Central memory CD8-positive, alpha-beta T cell (primary cell): ENCODE measurements at regions not wholly inside any gene's neighbourhood (a gene's known extent, or its start where the extent isn't known, plus 50 kb on each side); places are given as distances from the start of the nearest gene placed in this dataset.

Experiments
- ATAC-seq: fragments of 150-1000 bp; cut with Tn5 transposase; replicated peaks from 2 replicates; pipeline ENCODE4 v1.10.0; 2022; ENCODE audit warnings: mild to moderate bottlenecking, moderate FRiP score, moderate number of reproducible peaks; ENCODE audit not compliant: poor library complexity, severe bottlenecking; ENCODE audit errors: extremely low read depth
- DNase-seq, 2 donors: peaks; one replicate each; pipeline ENCODE4 v3.0.0; 2021; ENCODE audit warnings: low spot score in 2 of 2
- H3K27ac Mint-ChIP-seq: one replicate; pipeline ENCODE4 v1.8.0; 2022; ENCODE audit warnings: low read depth, mild to moderate bottlenecking, moderate library complexity, mixed read lengths
- H3K27me3 Mint-ChIP-seq: one replicate; pipeline ENCODE4 v1.8.0; 2022; ENCODE audit warnings: mixed read lengths
- H3K36me3 Mint-ChIP-seq: one replicate; pipeline ENCODE4 v1.8.0; 2022; ENCODE audit warnings: mild to moderate bottlenecking, moderate library complexity, mixed read lengths; ENCODE audit not compliant: insufficient read depth
- H3K4me1 Mint-ChIP-seq: one replicate; pipeline ENCODE4 v1.8.0; 2022; ENCODE audit warnings: mixed read lengths
- H3K4me3 Mint-ChIP-seq: one replicate; pipeline ENCODE4 v1.8.0; 2022; ENCODE audit warnings: mild to moderate bottlenecking, moderate library complexity, mixed read lengths
- H3K9me3 Mint-ChIP-seq: one replicate; pipeline ENCODE4 v1.8.0; 2022; ENCODE audit warnings: mixed read lengths

DNA sequence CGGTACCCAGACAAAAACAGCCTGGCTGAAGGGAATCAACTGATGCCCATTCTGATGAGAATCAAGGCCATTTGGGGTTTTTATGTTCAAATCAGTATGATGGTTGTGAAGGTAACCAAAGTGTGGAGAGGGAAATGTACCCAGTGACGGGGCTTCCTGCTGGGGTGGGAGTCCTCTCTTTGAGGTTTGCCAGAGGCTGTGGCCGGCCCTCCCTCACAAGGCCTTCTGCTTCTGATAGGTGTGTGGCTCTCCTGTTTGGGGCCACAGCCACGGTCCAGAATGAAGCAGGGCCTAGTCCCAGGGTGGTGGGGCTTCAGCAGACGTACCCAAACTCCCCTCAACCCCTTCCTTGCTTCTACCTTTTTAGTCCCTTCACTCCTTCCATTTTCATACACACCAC lies 86.7 kb upstream of the NAA20 start:
- no peak for DNase-seq
- Mint-ChIP-seq H3K9me3 (no peaks in the 10 kb centered on the region), H3K4me1 (no peaks in the 10 kb centered on the region), H3K4me3 (no peak overlapping the region), H3K36me3 (no peaks in the 10 kb centered on the region), H3K27ac (no peak overlapping the region), H3K27me3 (peaks cover 52% of the 10 kb centered on the region)
- no peak for ATAC-seq

DNA sequence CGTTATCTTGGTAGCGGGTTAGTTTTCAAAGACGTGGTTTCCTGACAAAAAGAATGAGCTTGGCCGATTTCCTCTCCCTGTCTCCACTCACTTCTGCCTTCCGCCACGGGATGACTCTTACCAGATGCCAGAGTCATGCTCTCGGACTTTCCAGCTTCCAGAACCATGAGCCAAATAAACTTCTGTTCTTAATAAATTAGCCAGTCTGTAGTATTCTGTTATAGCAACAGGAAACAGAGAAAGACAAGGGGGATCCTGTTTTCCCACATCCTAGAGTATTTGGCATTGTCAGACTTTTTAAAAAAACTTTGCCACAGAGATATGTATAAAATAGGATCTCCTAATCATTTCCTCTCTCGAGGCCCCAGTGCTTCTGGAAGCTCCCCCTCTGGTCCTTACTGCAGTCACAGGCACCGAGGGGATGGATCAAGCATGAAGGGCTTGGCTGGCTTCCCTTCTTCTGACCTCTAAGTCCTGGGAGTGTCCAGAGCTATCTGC lies 84.9 kb upstream of the NAA20 start:
- no peak for ATAC-seq
- peaks cover 66% of the 10 kb centered on the region for H3K27me3 Mint-ChIP-seq
- no peak overlapping the region for H3K27ac Mint-ChIP-seq
- H3K4me3 Mint-ChIP-seq: no peak overlapping the region
- no peak for DNase-seq
- no peaks in the 10 kb centered on the region for H3K36me3 Mint-ChIP-seq
- H3K9me3 Mint-ChIP-seq: no peaks in the 10 kb centered on the region
- peaks cover 5% of the 10 kb centered on the region for H3K4me1 Mint-ChIP-seq

DNA sequence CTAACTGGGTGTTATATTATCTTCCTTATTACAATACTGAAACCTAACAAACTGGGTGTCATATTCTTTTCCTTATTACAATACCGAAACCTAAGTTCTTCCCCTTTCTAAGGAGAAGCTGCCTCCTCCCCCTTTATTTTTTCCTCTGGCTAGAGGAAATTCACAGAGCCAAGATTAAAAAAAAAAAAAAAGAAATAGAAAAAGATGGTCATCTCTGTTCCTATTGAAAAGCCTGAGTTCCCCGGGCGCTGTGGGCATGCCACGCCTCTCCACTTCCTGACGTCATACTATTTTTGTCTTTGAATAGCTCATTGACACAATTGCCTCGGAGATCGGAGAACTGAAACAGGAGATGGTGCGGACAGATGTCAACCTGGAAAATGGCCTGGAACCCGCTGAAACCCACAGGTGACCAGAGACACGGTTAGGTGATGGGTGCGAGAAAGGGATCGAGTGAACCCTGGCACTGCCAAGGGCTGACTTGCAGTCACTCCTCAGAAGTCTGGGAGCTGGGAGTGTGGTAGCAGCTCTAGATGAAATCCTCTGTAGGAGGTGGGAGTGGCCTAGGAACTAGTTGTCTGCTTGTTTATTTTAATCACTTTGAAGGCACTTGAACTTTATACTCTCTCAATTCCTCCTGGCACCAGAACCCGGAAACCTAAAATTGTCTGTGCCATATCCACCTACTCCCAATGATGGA lies 82.2 kb upstream of the NAA20 start:
- Mint-ChIP-seq H3K9me3 (no peaks in the 10 kb centered on the region), H3K27ac (no peak overlapping the region), H3K36me3 (no peaks in the 10 kb centered on the region), H3K27me3 (peaks cover 69% of the 10 kb centered on the region), H3K4me1 (peaks cover 23% of the 10 kb centered on the region), H3K4me3 (no peak overlapping the region)
- ATAC-seq (no peak), DNase-seq (no peak)

DNA sequence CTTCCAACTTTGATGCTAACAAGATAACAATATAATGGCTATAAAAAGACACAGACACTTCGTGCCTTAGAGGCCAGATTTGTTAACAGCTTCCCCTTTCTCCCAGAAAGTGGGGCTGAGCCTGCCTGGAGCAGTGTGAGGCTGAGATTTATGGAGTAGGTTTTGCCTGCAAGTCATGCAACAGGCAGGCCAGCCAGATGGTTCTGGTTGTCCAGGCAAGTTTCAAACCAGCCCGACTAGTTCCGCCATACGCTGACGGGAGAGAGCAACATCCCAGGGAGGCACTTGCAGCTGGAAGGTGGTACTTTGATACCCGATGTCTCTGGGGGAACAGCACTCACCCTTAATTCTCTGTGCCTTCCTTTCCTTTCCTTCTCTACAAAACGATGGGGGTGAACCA lies 81.3 kb upstream of the NAA20 start:
- peaks cover 78% of the 10 kb centered on the region for H3K27me3 Mint-ChIP-seq
- ATAC-seq (no peak), DNase-seq (no peak)
- H3K9me3 Mint-ChIP-seq: no peaks in the 10 kb centered on the region
- H3K27ac Mint-ChIP-seq: no peak overlapping the region
- H3K4me1 Mint-ChIP-seq: peaks cover 23% of the 10 kb centered on the region
- no peaks in the 10 kb centered on the region for H3K36me3 Mint-ChIP-seq
- no peak overlapping the region for H3K4me3 Mint-ChIP-seq

DNA sequence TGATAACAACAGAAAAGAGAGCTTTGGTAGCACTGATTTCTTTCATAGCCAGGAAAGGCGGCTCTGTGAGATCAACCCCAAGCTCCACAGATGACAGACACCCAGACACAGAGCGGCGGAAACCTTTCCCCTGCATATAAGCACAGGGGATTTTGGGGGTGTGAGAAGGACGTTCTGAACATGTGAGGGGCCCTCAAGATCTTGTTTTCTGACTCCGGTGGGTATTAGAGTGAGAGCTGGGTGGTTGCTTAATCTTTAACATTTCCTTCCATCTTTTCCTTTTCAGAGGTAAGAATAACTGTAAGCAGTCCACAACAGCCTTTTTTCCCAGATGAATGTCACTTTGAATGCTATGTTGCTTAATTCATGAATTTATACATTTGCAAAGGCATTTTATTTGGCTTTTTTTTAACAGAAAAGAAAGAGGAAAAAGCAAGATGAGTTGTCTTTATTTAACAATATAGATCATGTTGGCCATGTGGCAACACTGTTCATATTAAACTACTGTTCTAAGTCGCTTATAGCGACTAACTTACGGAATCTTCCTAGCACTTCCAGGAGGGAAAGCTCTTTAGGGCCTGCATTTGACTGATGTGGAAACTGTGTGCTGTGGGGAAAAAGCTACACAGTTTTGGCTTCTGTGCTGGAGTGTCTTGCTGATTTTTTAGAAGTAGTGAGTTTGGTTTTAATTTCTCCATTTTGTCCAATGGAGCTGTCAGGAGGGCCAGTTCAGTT lies 80.5 kb upstream of the NAA20 start:
- DNase-seq (no peak), ATAC-seq (no peak)
- peaks cover 85% of the 10 kb centered on the region for H3K27me3 Mint-ChIP-seq
- peak overlapping the region; percentile 45 for H3K4me3 Mint-ChIP-seq
- H3K4me1 Mint-ChIP-seq: peaks cover 23% of the 10 kb centered on the region
- H3K9me3 Mint-ChIP-seq: no peaks in the 10 kb centered on the region
- H3K27ac Mint-ChIP-seq: peak overlapping the region; percentile 26
- H3K36me3 Mint-ChIP-seq: no peaks in the 10 kb centered on the region

DNA sequence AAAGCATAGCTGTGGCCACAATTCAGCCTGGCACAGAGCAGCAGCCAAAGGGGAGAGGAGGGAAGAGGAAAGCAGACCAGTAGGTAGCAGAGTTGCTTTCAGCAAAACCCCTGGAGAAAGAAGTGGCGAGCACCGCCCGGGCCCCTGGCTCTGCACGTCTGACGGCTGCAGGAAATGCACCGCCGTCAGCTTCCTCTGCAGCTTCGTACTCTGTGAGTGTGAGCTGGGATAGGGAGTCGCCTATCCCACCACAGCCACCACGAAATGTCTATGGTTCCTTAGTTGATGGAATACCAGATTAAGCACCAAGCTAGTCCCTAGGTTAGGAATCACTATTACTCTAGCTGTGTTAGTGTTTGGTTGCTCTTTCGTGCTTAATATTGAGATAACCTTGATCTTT lies 79.9 kb upstream of the NAA20 start:
- Mint-ChIP-seq H3K4me1 (peaks cover 23% of the 10 kb centered on the region), H3K27ac (peak overlapping the region; percentile 26), H3K27me3 (peaks cover 86% of the 10 kb centered on the region), H3K4me3 (peak overlapping the region; percentile 45), H3K36me3 (no peaks in the 10 kb centered on the region), H3K9me3 (no peaks in the 10 kb centered on the region)
- ATAC-seq: peak; percentile 61
- no peak for DNase-seq

DNA sequence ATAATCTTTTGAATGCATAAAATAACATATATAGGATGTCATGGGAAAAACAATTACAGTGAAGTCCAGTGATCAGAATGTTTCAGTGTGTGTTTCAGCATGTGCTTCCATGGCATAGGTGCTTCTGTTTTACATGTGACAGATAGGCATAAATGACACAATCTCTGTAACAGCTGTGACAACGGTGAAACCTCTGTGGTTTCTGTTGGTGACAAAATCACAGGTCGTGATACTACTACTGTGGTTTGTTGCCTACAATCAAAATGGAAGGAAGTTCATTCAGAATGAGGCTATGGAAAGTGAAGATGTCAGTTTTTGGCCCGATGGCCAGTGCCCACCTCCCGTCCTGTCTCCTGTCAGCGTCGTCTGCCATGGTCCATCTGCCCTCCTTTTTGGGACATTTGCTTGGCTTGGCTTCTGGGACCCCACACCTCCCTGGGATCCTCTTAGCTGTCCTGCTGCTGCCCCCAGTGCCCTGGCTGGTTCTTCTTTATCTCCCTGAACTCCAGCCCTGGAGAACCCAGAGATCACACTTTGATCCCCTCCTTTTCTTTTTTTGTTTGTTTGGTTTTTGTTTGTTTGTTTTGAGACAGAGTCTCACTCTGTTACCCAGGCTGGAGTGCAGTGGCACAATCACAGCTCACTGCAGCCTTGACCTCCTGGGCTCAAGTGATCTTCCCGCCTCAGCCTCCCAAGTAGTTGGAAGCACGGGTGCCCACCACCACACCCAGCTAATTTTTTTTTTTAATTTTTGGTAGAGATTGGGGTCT lies 79.3 kb upstream of the NAA20 start:
- peak; percentile 59 for ATAC-seq
- peaks cover 23% of the 10 kb centered on the region for H3K4me1 Mint-ChIP-seq
- DNase-seq: no peak
- H3K36me3 Mint-ChIP-seq: no peaks in the 10 kb centered on the region
- peak overlapping the region; percentile 45 for H3K4me3 Mint-ChIP-seq
- no peaks in the 10 kb centered on the region for H3K9me3 Mint-ChIP-seq
- H3K27me3 Mint-ChIP-seq: peaks cover 83% of the 10 kb centered on the region
- H3K27ac Mint-ChIP-seq: peak overlapping the region; percentile 26

DNA sequence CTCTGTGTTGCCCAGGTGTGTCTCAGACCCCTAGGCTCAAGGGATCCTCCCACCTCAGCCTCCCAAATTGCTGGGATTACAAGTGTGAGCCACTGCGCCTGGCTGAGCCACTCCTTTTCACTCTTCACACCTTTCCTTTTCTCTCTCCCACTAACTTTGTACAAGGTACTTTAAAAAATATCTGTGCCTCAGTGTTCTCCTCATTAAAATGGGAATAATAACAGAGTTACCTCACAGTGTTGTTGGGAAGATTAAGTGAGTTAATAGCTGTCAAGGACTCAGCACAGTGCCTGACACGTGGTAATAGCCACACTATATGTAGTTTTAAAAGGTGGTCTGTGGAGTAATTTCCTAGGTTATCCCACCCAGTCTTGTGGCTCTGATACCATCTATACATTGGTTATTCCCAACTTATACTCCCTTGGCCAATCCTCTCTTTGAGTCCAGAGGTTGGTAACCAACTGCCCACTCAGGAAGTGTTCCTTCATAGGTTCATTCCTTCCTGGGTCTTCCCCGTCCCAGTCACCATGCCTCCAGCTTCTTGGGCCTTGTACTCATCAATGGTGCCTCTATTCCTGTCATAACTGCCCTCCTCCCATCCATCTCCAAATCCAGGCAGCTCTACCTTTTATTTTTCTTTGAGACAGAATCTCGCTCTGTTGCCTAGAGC lies 78.6 kb upstream of the NAA20 start:
- Mint-ChIP-seq H3K27me3 (peaks cover 75% of the 10 kb centered on the region), H3K9me3 (no peaks in the 10 kb centered on the region), H3K36me3 (no peaks in the 10 kb centered on the region), H3K27ac (peak overlapping the region; percentile 9), H3K4me1 (peaks cover 23% of the 10 kb centered on the region), H3K4me3 (peak overlapping the region; percentile 45)
- DNase-seq: no peak
- ATAC-seq: no peak

DNA sequence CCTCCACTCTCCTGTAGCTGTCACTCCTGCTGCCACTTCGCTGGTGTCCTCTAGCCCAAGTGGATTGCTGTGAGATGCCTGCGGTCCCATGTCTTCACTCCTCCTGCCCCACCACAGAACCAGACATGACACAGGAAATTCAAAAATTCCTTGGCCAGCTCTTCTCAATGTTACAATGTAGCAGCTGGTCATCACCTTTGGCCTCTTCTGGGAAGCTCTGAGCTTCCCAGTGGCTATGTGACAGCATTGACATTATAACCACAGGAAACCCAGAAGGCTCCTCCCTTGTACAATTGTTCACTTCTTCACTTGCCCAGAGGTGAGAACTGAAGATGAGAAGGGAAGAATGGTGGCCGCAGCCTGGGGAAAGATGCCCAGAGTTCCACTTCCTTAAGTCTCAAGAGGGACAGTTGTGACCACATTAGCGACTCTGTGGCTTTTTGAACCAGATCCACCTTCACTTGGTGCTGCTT lies 76.1 kb upstream of the NAA20 start:
- no peak for DNase-seq
- ATAC-seq: no peak
- Mint-ChIP-seq H3K4me3 (no peak overlapping the region), H3K27ac (no peak overlapping the region), H3K27me3 (peaks cover 71% of the 10 kb centered on the region), H3K9me3 (no peaks in the 10 kb centered on the region), H3K36me3 (no peaks in the 10 kb centered on the region), H3K4me1 (peaks cover 23% of the 10 kb centered on the region)

DNA sequence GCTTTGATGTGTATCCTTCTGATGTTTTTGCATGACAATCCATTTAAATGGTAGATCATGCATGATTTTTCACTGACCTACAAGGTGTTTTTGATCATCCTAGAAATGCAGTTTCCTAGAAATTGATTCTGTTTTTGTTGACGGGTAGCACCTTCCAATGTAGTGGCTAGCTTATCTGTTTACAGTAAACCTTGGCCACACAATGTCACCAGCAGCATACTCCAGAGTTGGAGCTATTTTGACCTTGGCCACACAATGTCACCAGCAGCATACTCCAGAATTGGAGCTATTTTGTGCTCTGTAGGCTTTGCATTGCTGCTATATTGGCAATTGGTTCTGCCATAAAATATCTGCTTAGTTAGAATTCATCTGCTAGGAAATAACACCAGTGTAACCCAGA lies 74.6 kb upstream of the NAA20 start:
- ATAC-seq: no peak
- Mint-ChIP-seq H3K27me3 (peaks cover 65% of the 10 kb centered on the region), H3K4me1 (peaks cover 14% of the 10 kb centered on the region), H3K4me3 (no peak overlapping the region), H3K27ac (no peak overlapping the region), H3K9me3 (no peaks in the 10 kb centered on the region), H3K36me3 (no peaks in the 10 kb centered on the region)
- DNase-seq: no peak

DNA sequence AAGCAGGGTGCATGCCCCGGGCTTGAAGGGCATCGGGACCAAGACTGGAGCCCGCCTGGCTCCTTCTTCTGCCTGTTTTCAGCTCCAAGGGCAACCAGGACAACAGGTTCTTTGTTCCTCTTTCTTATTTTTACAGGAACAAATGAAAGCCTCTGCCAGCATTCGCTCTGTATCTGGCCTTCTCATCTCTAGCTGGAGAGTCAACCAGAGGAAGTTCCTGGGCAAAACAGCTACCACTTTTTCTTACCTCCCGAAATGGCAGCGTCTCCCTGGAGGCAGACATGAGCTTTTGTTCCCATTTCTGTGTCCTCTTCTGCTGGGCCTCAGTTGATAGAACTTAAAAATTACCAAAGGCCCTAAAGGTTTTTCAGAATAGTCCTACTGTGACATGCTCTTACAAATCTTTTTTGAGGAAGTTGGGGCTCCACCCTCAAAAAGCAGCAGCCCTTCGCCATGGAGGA lies 74.1 kb upstream of the NAA20 start:
- ATAC-seq: no peak
- Mint-ChIP-seq H3K27ac (no peak overlapping the region), H3K4me1 (peaks cover 9% of the 10 kb centered on the region), H3K9me3 (no peaks in the 10 kb centered on the region), H3K36me3 (no peaks in the 10 kb centered on the region), H3K27me3 (peaks cover 65% of the 10 kb centered on the region), H3K4me3 (no peak overlapping the region)
- DNase-seq: no peak

DNA sequence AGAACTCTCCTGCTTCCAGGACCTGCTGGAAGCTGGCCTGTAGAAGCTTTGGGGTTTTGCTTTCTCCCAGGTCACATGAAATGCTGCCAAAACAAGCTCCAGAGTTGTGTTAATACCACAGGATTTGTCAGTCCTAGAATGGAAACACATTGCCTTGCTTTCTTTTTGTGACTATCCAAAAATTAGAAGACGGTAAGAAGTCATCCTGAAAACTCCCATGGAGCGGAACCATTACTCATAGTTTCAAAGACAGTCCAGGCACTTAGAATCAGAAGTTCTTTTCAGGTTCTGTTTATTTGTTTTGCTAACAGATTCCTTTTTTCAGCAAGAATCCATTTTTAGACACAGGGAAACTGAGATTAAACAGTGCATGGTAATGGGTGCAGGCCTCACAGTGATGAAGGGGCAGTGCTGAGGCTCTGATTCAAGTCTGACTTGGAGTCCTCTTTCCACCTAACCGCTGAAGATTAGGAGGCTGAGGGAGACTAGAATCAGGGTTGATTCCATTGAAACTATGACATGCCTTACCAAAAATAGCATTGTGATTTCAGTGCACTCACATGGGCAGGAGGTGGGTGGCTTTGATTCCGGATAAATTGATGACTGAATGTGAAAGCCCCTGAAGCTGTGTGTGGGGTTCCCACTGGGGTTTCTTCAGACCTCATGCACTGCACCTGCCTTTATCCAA lies 72.2 kb upstream of the NAA20 start:
- no peaks in the 10 kb centered on the region for H3K9me3 Mint-ChIP-seq
- H3K4me1 Mint-ChIP-seq: no peaks in the 10 kb centered on the region
- ATAC-seq: no peak

More for the DNA sequence above, 72.2 kb upstream of the NAA20 start:
- no peak for DNase-seq
- no peak overlapping the region for H3K4me3 Mint-ChIP-seq
- peaks cover 49% of the 10 kb centered on the region for H3K27me3 Mint-ChIP-seq
- H3K27ac Mint-ChIP-seq: no peak overlapping the region
- H3K36me3 Mint-ChIP-seq: no peaks in the 10 kb centered on the region
